ENCODE measurements at regions not wholly inside any gene's neighbourhood (a gene's known extent, or its start where the extent isn't known, plus 50 kb on each side); places are given as distances from the start of the nearest gene placed in this dataset.

- no peak for DNase-seq (ENCODE audit: low read depth)
These were observed 319.5 kb upstream of the CHAC2 start for GRCh38 chr2:53448086-53448485.

- peak; percentile 56 for DNase-seq (ENCODE audit: low read depth)
These were observed 322.1 kb upstream of the CHAC2 start for GRCh38 chr2:53445383-53446070.

- no peak for DNase-seq (ENCODE audit: low read depth)
These were observed 324.8 kb upstream of the CHAC2 start for GRCh38 chr2:53442783-53443182.

- no peak for DNase-seq (ENCODE audit: low read depth)
These were observed 325.5 kb upstream of the CHAC2 start for GRCh38 chr2:53442093-53442492.

- DNase-seq (ENCODE audit: low read depth) = no peak
These were observed 328.9 kb upstream of the CHAC2 start for GRCh38 chr2:53438692-53439091.

- DNase-seq (ENCODE audit: low read depth) = no peak
These were observed 329.5 kb upstream of the CHAC2 start for GRCh38 chr2:53438100-53438499.

- DNase-seq (ENCODE audit: low read depth) = peak; percentile 47
These were observed 330.2 kb upstream of the CHAC2 start for GRCh38 chr2:53437371-53437770.

- DNase-seq (ENCODE audit: low read depth) = no peak
These were observed 330.7 kb upstream of the CHAC2 start for GRCh38 chr2:53436882-53437281.

- DNase-seq (ENCODE audit: low read depth) = no peak
These were observed 332.0 kb upstream of the CHAC2 start for GRCh38 chr2:53435610-53436009.

- no peak for DNase-seq (ENCODE audit: low read depth)
These were observed 333.1 kb upstream of the CHAC2 start for GRCh38 chr2:53434466-53434865.

- no peak for DNase-seq (ENCODE audit: low read depth)
These were observed 334.7 kb upstream of the CHAC2 start for GRCh38 chr2:53432936-53433335.

GRCh38 chr2:53429901-53430300 is 337.7 kb upstream of the CHAC2 start:
- no peak for DNase-seq (ENCODE audit: low read depth)

- no peak for DNase-seq (ENCODE audit: low read depth)
These were observed 342.7 kb upstream of the CHAC2 start for GRCh38 chr2:53424902-53425301.

- no peak for DNase-seq (ENCODE audit: low read depth)
These were observed 344.1 kb upstream of the CHAC2 start for GRCh38 chr2:53423465-53423864.

- DNase-seq (ENCODE audit: low read depth) = peak; percentile 53
These were observed 344.6 kb upstream of the CHAC2 start for GRCh38 chr2:53422979-53423378.

GRCh38 chr2:53417385-53417784 is 350.2 kb upstream of the CHAC2 start:
- DNase-seq (ENCODE audit: low read depth) = no peak

GRCh38 chr2:53407363-53408080 is 360.1 kb upstream of the CHAC2 start:
- no peak for DNase-seq (ENCODE audit: low read depth)

GRCh38 chr2:53403792-53404413 is 363.7 kb upstream of the CHAC2 start:
- DNase-seq (ENCODE audit: low read depth) = peak; percentile 76

GRCh38 chr2:53397085-53397484 is 370.5 kb upstream of the CHAC2 start:
- no peak for DNase-seq (ENCODE audit: low read depth)

GRCh38 chr2:53381271-53381670 is 386.3 kb upstream of the CHAC2 start:
- no peak for DNase-seq (ENCODE audit: low read depth)

GRCh38 chr2:53379547-53379946 is 388.1 kb upstream of the CHAC2 start:
- no peak for DNase-seq (ENCODE audit: low read depth)

- DNase-seq (ENCODE audit: low read depth) = no peak
These were observed 388.8 kb upstream of the CHAC2 start for GRCh38 chr2:53378791-53379190.

- no peak for DNase-seq (ENCODE audit: low read depth)
These were observed 394.5 kb upstream of the CHAC2 start for GRCh38 chr2:53373126-53373525.

Data from iris pigment epithelial cell (primary cell).